Inflammatory macrophage treated with lipopolysaccharide for 4 hours (primary cell): ENCODE measurements at regions not wholly inside any gene's neighbourhood (a gene's known extent, or its start where the extent isn't known, plus 50 kb on each side); places are given as distances from the start of the nearest gene placed in this dataset.
"Not testable (repeated sequence)": the region's sequence is repeated elsewhere in the genome, so short reads cannot be mapped to it uniquely, and the experiment has no call there.

Experiments used
- DNase-seq: peaks from one replicate; pipeline ENCODE4 v3.0.0-alpha.2; 2020

DNA sequence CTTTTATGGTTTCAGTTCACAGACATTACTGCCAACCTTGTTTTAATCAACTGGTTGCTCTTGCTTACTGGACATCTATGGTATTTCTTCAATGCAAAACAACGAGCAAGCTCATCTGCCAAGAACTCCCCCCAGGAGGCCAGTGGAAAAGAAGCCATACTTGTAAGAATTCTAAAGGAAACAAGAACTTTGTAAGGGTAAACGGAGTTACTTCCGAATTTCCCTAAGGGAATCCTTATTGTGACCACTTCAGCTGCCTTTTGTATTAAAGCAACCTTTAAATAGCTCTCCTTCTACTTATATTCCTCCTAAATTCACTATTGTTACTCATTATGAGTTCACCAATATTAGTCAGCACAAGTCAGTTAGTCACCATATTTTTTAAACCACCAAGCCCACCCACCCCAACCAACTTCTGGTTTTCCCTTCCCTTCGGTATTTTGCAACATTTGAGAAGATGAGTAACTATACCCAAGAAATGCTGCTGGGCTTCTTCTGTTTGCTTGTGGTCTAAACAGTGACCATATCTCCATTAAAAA lies 602.8 kb upstream of the DIPK2B start:
- DNase-seq, result peak; percentile 92

DNA sequence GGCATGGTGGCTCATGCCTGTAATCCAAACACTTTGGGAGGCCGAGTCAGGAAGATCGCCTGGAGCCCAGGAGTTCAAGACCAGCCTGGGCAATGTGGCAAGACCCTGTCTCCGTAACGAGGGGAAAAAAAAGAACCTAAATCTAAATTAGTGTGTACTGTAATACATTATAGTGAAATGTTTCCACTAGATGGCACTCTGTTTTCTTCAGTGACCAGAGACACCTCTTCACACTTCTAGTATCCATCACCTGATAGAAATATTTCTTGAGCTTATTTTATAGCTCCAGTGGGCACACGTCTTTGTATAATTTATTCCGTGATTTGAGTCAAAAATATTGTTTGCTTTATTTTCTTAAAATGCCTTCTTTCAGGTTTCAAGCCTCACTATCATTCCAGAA lies 600.9 kb upstream of the DIPK2B start:
- peak; percentile 65 for DNase-seq

DNA sequence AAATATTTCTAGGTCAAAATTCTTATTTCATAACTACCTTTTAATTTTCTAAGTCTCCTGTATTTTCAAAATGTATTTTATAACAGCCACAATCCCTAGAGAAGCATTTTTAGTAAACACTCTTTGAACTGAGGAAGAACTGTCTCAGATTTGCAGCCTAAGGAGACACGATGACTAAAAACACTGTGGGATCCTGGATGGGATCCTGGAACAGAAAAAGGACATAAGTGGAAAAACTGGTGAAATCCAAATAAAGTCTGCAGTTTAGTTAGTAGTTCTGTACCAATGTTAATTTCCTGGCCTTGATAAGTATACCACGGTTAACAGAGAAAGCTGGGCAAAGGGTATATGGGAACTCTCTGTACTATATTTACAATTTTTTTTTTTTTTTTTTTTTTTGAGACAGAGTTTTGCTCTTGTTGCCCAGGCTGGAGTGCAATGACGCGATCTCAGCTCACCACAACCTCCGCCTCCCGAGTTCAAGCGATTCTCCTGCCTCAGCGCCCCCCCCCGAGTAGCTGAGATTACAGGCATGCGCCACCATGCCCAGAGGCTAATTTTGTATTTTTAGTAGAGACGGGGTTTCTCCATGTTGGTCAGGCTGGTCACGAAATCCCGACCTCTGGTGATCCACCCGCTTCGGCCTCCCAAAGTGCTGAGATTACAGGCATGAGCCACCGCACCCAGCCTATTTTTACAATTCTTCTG lies 600.2 kb upstream of the DIPK2B start:
- DNase-seq, result not testable (repeated sequence)

DNA sequence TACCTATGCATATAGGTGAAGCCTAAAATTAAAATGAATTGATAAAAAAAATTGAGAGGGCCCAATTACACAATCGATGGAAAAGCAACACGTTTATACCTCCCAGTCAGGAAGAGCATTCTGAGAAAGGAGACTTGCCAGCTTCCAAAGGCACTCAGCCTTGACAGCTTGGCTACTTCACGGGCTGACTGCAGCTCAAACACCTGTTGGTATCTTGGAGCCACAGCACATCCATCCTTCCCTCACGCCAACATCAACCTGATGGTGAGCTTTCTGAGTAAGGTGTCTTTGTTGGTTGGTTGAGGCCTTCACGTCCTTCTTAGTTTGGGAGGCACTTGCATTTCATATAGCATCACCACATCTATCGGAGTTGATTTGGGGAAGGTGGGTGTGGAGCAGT lies 598.9 kb upstream of the DIPK2B start:
- no peak for DNase-seq

DNA sequence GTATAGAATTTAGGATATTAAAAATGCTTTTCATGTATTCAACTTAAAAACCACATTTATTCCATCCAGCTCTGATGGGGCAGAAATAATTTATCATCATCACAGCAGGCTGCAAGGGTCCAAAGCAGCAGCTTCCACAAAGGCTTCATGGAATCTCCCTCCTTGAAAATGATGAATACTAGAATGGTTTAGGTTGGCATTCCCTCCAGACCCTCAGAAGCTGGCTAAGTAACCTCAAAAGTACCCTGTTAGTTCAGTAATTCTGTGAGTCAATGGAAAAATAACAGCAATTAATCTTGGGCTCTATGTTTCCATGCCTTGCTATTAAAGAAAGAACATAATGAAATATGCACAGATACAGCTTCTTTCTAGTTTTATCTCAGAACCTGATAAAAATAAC lies 594.9 kb upstream of the DIPK2B start:
- DNase-seq, result no peak

DNA sequence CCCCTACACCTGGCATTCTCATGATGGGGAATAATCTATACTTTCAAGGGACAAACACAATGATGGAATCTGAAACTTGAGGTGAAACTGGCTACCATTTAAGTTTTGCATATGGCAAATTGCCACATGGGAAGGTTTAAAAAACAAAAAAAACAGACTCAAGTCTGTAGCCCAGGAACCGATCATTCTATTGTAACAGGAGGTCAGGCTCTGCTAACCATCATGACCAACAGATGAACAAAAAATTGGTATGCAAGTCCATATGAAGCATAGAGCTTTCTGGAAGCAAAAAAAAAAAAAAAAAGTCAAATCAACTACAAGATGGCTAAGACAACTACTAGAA lies 594.3 kb upstream of the DIPK2B start:
- no peak for DNase-seq

DNA sequence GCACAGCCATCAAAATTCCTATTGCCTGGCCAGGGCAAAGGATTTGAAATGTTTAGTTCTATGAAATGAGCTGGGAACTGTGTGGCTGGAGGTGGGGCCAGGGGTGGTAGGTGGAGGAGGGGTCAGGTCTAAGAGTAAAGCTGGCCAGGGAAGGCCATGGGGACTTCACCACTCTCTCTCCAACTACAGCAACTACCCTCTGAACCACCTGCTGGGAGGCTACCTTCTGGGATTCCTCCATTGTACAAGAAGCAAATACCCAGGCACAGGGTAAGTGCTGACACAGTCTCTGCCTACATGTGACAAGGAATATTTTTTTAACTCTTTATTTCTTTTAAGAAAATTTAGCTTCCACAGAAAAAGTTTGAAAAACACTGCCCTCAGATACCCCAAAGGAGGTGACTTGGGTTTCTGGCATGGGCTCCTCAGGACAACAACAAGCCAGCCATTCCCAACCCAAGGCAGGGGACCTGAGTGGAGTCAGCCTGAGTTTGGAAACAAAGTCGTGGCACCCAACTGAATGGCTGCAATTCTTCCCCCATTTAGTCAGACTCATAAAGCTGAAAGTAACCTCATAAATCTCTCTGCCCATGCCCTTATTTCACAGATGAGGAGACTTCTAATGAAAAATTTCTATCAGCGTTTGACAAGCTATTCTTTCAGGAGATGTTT lies 593.8 kb upstream of the DIPK2B start:
- DNase-seq, result no peak

DNA sequence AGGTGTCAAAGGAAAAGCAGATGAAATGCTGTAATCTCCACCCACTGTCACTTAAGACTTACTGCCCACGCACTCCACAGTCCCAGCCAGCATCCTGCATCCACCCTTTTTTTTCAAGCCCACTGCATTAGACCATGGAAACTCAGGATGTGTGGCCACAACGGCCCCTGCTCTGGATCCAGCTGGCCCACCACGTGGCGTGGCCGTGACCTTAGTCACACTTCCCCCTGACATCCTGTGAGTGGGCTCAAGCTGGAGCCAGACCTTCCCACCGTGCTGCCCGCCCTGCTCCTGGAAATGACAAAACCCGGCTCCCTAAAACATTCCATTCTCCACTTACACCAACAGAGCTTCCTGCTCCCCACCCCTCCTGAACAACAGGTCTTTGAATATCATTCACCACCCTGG lies 588.3 kb upstream of the DIPK2B start:
- DNase-seq, result no peak

DNA sequence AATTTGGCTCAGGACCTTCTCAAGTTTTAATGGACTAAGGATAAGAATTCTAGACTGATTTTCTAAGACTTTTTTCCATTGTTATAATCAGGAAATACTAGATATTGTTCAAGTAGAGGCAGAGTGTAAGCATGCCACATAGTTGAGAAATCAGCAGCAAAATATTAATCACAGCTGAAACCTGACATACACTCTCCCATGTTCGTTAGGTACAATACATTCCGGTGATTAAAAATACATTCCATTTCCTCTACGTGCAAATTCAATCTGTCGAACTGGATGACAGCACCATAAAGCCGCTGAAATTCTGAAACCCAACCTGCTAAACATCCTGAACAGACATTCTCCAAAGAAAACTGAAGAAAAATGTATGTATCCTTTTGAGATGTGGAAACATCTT lies 587.6 kb upstream of the DIPK2B start:
- no peak for DNase-seq

DNA sequence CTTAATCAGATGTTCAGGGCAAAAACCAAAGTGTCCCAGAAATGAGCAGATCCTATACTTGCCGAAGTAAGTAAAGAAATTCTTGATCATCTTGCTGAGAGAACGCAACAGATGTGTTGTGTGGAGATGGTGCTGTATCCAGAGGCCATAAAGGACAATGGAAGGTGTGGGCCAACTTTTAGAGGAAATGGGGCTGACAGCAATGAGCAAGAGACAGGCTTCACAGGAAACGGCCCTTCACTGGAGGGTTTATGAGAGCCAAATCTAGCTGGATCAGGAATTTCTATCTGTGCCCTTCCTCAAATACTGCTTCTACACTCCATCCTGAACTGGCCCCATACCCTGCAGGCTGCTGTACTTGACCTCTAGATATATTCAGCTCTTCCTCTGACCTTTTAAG lies 583.9 kb upstream of the DIPK2B start:
- DNase-seq, result no peak

DNA sequence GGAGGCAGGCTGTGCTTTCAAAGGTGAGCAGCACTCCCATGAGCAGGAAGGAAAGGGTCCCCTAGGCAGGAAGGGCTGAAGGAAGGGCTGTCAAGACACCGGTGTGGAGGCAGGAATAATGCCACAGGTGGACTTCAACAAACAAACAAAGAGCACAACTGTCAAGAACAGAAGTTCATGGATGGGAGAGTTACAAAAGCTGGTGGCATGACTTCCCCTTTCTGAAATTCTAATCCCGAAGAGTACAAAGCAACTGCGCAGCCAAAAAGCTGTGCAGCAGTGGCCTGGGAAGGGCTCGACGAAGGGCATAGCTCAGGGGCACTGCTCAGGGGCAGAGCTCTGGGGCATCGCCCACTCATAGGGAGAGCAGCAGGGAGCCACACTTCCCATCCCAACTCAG lies 582.3 kb upstream of the DIPK2B start:
- no peak for DNase-seq

DNA sequence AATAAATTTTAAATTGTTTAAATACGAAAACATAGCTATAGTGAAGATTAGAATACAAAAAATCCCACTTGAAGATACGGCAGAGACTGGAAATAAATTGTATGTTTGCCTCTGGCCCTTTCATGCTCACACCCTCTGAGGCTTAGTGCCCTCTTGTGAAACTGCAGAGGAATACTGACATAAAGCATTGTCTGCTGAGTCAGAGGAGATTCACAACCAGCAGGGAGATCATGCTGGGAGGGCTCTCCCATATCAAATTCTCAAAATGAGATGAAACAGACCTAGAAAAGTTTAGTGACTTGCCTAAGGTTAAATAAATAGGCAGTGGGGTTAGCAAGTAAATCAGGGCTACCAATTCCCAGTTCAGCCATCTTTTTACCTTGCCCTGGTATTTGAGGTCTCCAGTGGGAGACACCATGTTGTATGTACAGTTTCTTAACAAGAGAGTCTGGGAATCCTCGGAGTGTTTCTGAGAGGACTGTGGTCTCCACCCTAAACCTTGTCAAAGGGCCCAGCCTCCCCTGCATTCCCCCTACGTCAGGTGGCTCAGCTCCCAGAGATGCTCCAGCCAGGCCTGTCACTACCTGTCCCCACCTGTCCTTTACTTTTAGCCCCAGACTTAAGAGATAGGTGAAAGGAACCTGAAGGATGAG lies 581.4 kb upstream of the DIPK2B start:
- peak; percentile 68 for DNase-seq

DNA sequence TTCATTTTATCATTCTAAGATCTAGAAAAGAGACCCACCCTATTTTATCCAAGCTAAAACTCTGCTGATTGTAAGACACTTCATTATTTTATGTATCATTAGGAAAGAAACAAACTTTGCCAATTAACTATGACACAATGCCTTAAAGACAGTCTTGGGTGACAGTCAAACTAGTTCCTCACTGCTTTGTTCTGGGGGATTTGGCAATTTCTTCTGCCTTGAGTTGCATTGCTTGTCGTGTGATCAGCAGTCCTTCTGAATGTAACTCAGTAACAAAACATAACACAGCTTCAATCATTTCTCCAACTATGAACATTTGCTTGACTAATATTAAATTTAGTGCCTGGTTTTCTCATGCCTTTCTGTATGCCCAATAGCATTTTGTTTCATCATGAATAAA lies 577.9 kb upstream of the DIPK2B start:
- DNase-seq, result peak; percentile 83

DNA sequence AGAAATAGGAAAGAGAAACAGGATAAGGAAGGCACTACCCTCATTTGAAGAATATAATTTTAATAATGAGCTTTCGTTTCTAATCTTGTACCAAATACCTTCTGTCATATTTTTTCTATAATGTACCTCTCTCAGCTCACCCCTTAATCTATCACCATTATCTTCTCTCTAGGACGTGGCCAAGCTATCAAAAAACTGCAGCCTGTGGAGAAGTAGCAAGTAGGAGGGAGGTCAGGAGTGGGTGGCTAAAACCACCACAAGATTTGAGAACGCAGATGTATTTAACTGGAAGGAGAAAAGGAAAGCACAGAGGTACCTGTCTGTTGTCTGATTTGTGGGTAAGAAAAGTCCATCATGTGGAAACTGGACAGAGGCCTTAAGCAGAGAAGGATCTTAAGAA lies 576.7 kb upstream of the DIPK2B start:
- DNase-seq, result no peak

DNA sequence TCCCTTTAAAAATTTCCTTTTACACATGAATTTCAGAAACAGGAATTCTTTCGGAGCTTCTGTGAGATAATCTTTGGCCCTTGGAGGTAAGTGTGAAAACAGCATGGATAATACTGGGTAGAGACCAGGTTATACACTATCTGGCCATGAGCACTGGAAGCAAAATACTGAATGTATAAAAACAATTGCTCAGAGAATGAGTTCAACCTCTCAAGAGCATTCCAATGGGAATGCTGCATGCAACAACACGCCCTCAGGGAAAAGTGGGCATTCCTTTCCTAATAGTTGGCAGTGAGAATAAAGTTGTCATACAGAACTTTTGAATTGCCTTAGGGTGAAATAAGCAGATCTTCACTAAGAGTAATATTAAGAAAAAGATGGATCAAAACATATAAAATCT lies 574.8 kb upstream of the DIPK2B start:
- no peak for DNase-seq

DNA sequence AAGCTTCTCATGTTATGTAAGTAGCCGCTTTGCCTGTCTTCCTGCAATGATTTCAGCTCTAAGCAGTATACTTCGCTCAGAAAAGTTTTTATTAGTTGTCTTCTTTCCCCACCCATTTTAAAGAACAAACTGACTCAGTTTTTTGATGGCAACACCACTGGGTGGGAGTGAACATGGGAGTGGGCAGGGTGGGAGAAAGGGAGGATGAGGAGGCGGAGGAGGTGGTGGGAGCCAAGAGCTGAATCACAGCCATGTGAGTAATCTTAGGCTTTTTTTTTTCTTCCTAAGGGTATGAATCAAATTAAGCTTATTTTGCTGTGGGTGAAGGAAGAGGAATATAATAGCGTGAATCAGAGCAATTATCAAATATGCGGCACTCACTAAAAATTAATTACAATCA lies 574.3 kb upstream of the DIPK2B start:
- peak; percentile 64 for DNase-seq

DNA sequence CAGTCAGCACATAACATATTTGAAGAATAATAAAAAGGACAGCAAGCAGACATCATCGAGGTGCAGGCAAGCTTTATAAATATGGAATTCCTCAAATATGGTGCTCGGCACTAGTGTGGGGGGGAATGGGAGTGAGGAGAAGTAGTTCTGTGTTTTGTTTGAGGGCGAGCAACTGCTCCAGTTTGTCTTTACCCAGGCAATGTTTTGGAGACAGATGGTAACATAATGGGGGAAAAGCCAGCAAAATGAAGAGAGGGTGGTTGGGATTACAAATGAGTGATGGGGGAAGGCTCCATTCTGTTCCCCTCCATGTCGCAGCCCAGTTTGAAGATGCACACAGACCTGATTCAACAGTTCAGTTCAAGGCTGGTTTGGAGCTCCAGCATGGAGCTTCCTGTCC lies 572.9 kb upstream of the DIPK2B start:
- no peak for DNase-seq

DNA sequence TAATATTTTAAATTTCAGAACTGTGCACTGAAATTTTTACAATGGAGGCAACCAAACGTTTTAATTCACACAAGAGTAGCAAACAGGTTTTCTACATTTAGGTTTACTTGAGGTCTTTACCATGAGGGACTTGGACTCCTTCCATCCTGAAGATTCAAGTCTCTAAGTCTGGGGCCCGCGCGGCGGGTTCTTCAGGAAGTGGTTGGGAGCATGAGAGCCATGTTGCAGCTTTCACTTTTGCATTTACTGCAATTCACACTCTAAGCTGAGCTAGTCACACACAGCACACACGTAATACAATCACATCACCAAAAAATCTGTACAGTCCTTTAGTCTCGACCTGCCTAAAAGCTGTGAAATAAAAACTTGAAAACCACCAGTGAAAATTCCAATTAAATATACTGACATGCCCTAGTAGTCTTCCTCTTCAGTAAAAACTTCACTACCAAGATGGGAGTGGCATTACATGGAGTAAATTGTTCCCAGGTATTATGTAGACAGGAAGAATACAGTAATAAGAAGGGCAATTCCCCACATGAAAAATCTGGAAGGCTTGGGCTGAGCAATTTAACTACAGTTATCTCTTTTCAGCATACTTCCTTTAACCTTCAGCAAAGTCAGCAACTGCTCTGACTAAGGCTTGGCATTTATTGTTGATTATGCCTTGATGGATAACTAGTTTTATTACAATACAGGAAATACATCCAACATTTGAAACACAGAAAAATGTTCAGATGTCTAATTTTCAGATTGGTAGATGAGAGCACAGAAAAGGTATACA lies 571.1 kb upstream of the DIPK2B start:
- DNase-seq, result peak; percentile 86

DNA sequence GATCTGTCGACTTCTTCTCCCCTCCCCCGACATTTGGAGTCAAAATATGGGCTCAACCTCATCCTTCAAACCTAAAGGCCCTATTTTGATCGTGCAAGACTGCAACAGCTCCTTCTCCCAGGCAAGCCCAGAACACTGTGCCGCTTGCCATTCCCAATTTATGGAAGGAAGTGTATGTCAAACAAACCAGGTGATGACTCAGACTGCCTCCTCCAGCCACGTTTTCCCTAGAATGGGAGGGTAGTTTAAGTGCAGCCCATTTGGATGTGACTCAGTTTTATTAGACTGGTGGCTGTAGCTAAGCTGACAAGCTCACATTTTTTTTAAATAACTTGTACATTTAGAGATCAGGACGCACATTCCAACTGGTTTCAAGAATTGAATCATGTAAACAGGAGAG lies 570.4 kb upstream of the DIPK2B start:
- DNase-seq, result peak; percentile 65

DNA sequence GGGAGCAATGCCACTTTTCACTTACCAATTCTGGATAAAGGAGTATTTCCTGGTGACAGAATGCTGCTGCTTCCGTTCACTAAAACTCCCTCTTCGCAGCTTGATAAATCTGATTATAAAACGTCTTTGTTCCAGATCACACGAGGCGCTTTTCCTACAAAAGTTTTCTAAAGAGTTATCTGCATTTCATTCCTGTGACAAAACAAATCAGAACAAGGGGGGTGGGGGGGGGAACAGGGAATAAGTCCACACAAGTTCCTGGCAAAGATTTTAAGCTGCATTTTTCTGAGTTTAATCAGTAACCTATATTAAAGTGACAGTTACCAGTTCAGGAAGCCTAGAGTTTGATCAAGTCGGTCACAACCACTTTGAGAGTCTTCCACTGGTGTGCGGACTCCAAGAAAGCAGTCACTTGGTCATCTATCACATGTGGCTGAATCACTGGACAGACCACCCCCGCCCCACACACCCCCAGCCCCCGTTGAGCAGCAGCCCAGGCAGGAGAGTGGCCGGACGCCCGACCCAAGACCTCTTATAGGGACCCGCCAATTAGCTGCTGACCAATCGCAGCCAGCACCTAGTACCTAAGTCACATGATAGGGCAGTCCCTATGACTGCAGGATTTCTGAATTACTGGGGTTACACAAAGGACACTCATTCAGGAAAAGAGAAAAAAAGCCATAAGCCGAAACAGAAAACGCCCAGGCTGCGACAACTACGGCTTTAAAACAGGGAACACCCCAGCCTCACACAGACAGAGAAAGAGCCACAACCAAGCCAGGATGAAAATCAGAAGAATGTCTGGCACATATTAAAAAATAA lies 569.3 kb upstream of the DIPK2B start:
- peak; percentile 92 for DNase-seq

DNA sequence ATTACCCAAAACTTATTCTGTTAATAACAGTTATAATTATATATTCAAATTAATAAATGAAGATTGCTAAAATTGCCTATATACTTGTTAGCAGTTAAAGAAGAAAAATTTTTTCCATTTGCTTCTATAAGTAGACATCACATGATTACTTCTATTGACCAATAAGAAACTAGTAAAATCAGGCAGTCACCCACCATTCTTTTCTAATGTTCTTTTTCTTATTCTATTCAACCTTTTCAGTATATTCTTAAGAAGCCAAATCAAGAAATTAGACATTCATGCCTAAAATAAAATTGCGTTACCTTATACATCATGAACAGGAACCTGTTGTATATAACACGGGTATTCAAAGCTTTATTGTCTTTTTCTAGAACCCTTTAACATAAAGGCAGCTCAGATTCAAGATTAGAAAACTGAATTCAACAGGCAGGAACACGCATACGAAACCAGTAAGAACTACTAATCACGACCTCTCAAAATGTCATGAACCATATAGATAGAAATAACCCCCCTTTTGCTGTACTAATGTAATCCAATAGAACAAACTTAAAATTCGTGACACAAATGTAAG lies 568.1 kb upstream of the DIPK2B start:
- DNase-seq, result peak; percentile 49

DNA sequence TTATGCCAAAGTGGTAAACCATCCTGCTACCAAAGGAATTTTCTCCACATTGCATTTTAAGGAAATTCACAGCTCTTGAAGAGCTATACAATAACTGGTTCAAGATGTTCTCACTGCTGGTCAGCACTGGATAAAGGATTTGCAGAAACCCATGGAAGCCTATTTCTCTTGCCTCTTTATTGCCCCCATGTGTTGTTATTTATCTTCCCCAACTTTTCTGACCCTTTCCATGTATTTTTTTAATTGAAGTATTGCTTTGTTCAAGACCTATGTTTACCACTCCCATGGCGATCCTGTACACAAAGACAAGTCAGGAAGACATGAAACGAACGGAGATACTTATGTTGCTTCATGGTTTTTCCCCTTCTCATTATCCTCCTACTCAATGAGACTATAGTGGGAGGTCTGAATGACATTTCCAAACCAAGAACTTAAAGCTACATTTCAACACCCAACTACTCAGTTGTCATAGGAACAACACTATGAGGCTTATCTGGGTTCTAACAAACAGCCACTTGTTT lies 566.4 kb upstream of the DIPK2B start:
- DNase-seq, result peak; percentile 85
